B cell (primary cell): ENCODE measurements at regions not wholly inside any gene's neighbourhood (a gene's known extent, or its start where the extent isn't known, plus 50 kb on each side); places are given as distances from the start of the nearest gene placed in this dataset.

ENCODE experiments used
- CTCF ChIP-seq: fragments of 200-600 bp; IDR thresholded peaks from one replicate; pipeline ENCODE4 v1.8.0; 2022; ENCODE audit warnings: antibody characterized with exemption, mild to moderate bottlenecking
- EZH2 ChIP-seq: IDR thresholded peaks from 2 replicates; pipeline ENCODE4 v1.6.1; 2012; ENCODE audit warnings: borderline replicate concordance, low read depth, mild to moderate bottlenecking, moderate library complexity, low read length; ENCODE audit not compliant: insufficient read depth, poor library complexity, severe bottlenecking

GRCh38 chr7:54908760-54909438 lies 109.9 kb upstream of the EGFR start:
- no peak for TF ChIP-seq CTCF
- TF ChIP-seq EZH2, result no peak
